HG03354 (cell line): ENCODE measurements at regions not wholly inside any gene's neighbourhood (a gene's known extent, or its start where the extent isn't known, plus 50 kb on each side); places are given as distances from the start of the nearest gene placed in this dataset.

Source experiments
- ATAC-seq: cut with Tn5 transposase; IDR thresholded peaks from one replicate; pipeline ENCODE4 v1.9.1; 2021; ENCODE audit warnings: mild to moderate bottlenecking; ENCODE audit not compliant: unreplicated experiment, poor library complexity, severe bottlenecking

- ATAC-seq = no peak
These were observed 1595.5 kb upstream of the TENM4 start for GRCh38 chr11:81036168-81036870.

- ATAC-seq = no peak
These were observed 1593.1 kb upstream of the TENM4 start for GRCh38 chr11:81033779-81034540.

- ATAC-seq = no peak
These were observed 1592.1 kb upstream of the TENM4 start for GRCh38 chr11:81032906-81033305.

- no peak for ATAC-seq
These were observed 1589.4 kb upstream of the TENM4 start for GRCh38 chr11:81030186-81030585.

- ATAC-seq = no peak
These were observed 1585.2 kb upstream of the TENM4 start for GRCh38 chr11:81026032-81026431.

GRCh38 chr11:81022057-81022456 is 1581.2 kb upstream of the TENM4 start:
- no peak for ATAC-seq

GRCh38 chr11:81010631-81011030 is 1569.8 kb upstream of the TENM4 start:
- no peak for ATAC-seq

- ATAC-seq = no peak
These were observed 1566.2 kb upstream of the TENM4 start for GRCh38 chr11:81007046-81007445.

GRCh38 chr11:81005595-81005994 is 1564.8 kb upstream of the TENM4 start:
- ATAC-seq = peak; percentile 92

- ATAC-seq = no peak
These were observed 1563.7 kb upstream of the TENM4 start for GRCh38 chr11:81004576-81004975.

- ATAC-seq = no peak
These were observed 1561.5 kb upstream of the TENM4 start for GRCh38 chr11:81002374-81002773.

GRCh38 chr11:81000735-81001134 is 1559.9 kb upstream of the TENM4 start:
- ATAC-seq = no peak

GRCh38 chr11:81000334-81000733 is 1559.5 kb upstream of the TENM4 start:
- ATAC-seq = no peak

- no peak for ATAC-seq
These were observed 1554.7 kb upstream of the TENM4 start for GRCh38 chr11:80995523-80995922.

GRCh38 chr11:80993536-80993935 is 1552.7 kb upstream of the TENM4 start:
- ATAC-seq = no peak

- no peak for ATAC-seq
These were observed 1550.1 kb upstream of the TENM4 start for GRCh38 chr11:80990885-80991284.

- no peak for ATAC-seq
These were observed 1546.3 kb upstream of the TENM4 start for GRCh38 chr11:80987171-80987570.

GRCh38 chr11:80986421-80987074 is 1545.7 kb upstream of the TENM4 start:
- ATAC-seq = no peak

GRCh38 chr11:80980227-80980626 is 1539.4 kb upstream of the TENM4 start:
- no peak for ATAC-seq

- no peak for ATAC-seq
These were observed 1533.0 kb upstream of the TENM4 start for GRCh38 chr11:80973786-80974185.

- no peak for ATAC-seq
These were observed 1529.2 kb upstream of the TENM4 start for GRCh38 chr11:80970037-80970436.
